ENCODE measurements at regions not wholly inside any gene's neighbourhood (a gene's known extent, or its start where the extent isn't known, plus 50 kb on each side); places are given as distances from the start of the nearest gene placed in this dataset.

DNA sequence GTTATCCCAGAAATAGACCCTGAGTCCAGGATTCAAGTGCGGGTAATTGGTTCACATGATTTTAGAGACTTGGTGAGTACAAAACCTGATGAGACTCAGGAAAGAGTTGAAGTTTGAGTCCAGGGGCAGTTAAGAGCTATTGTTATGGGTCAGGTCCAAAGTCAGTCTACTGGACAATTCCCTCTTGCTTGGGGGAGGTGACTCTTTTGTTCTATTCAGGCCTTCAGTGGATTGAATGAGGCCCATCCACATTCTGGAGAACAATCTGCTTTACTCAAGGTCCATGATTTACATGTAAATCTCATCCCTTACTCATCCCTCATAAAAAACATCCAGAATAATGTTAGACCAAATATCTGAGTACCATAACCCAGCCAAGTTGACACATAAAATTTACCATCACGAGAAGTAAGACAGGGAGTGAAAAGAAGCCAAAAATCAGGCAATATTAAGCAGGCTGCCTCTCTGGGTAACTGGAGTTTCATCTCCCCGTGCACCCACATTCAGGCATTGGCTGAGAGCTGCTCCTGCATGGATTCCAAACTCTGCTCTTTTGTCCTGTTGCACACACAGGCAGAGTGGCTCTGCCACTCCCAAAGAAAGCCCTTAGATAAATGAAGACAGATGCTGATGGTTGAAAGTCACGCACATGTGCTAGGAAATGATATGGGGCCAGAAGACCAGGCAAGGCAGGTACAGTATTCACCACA is 156.0 kb upstream of the SALL1 start:
- Mint-ChIP-seq H3K27ac (no peak overlapping the region), H3K27me3 (ENCODE audit: low read depth) (no peaks in the 10 kb centered on the region), H3K4me3 (no peak overlapping the region), H3K4me1 (ENCODE audit: low read depth) (no peaks in the 10 kb centered on the region), H3K9me3 (no peaks in the 10 kb centered on the region), H3K36me3 (ENCODE audit: low read depth) (no peaks in the 10 kb centered on the region)
- intact Hi-C loops (cut with micrococcal nuclease), result no loop called here
- CTCF ChIA-PET, result no interaction called here
- no peak for DNase-seq

DNA sequence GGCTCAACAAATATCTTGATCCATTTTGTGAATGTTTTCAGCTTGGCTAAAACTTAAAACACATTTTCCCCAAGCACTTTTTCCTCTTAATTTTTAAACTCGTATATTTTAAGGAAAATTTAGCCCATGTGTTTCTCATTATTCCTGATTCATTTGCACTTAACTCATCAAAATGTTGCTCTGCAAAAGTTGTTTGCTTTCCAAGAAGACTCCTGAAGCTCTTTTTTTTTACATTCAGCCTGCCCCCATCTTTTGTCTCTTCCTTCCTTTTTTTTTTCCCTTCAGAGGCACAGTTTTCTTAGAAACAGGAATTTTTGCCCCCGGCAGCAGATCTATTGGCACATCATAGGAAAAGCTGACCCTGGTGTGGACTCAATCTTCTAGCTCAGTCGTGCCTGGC is 155.0 kb upstream of the SALL1 start:
- Mint-ChIP-seq H3K27me3 (ENCODE audit: low read depth) (no peaks in the 10 kb centered on the region), H3K4me3 (no peak overlapping the region), H3K9me3 (no peaks in the 10 kb centered on the region), H3K36me3 (ENCODE audit: low read depth) (no peaks in the 10 kb centered on the region), H3K27ac (no peak overlapping the region), H3K4me1 (ENCODE audit: low read depth) (no peaks in the 10 kb centered on the region)
- CTCF ChIA-PET, result no interaction called here
- intact Hi-C loops (cut with micrococcal nuclease), result no loop called here
- no peak for DNase-seq

DNA sequence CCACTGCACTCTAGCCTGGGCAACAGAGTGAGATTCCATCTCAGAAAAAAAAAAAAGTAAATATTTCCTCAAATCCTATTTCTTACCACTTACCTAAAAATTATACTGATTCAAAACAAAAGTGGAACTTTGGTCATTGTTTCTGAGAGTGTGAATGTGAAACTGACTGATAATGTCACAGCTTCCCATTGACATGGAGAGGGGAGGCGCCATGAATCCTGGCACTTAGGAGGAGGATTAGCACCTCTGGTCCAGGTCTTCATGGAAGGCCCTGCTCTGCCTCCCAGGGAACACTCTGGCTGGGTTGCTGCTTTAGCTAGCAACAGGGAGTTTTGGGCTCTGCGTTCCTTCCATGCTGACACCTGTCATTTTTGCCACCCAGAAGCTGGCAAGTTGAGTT is 154.3 kb upstream of the SALL1 start:
- Mint-ChIP-seq H3K27me3 (ENCODE audit: low read depth) (no peaks in the 10 kb centered on the region), H3K27ac (no peak overlapping the region), H3K4me1 (ENCODE audit: low read depth) (no peaks in the 10 kb centered on the region), H3K36me3 (ENCODE audit: low read depth) (no peaks in the 10 kb centered on the region), H3K4me3 (no peak overlapping the region), H3K9me3 (no peaks in the 10 kb centered on the region)
- no peak for DNase-seq
- CTCF ChIA-PET, result no interaction called here
- intact Hi-C loops (cut with micrococcal nuclease), result no loop called here

DNA sequence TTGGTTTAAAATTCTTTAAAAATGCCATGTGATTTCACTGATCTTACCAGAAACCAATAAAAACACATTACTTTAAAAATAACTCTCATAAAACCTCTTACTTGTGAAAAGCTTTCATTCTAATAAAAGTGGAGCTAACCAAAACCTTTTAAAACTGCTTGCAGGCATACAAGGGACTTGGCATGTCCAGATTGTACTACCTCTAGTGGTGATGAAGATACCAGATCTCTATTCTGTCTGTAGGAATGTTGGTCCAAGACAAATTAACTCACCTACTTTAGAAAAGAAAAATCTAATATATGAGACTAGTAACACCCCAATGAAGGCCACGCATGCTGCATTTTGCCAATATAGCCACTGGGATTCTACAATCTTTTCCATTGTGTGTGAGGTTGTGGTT is 151.0 kb upstream of the SALL1 start:
- no peaks in the 10 kb centered on the region for H3K4me1 Mint-ChIP-seq (ENCODE audit: low read depth)
- CTCF ChIA-PET, result no interaction called here
- H3K27ac Mint-ChIP-seq, result no peak overlapping the region
- no peak for DNase-seq
- intact Hi-C loops (cut with micrococcal nuclease), result no loop called here
- no peaks in the 10 kb centered on the region for H3K27me3 Mint-ChIP-seq (ENCODE audit: low read depth)
- no peaks in the 10 kb centered on the region for H3K9me3 Mint-ChIP-seq
- H3K4me3 Mint-ChIP-seq, result no peak overlapping the region
- no peaks in the 10 kb centered on the region for H3K36me3 Mint-ChIP-seq (ENCODE audit: low read depth)

DNA sequence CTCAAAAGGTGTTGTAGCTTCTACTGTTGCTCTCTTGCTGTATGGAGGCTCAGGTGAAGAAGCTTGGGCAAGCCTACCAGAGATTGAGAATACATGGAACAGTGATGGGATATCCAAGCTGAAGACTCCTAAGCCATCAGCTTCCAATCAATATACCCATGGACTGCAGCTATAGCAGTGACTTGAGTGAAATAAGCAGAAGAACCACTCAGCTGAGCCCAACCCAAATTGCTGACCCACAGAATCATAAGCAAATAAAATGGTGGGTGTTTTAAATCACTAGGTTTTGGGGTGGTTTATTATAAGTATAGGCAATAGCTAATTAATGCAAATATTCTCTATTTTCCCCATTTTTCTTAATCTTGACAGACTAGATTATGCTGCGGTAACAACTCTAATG is 147.7 kb upstream of the SALL1 start:
- Mint-ChIP-seq H3K9me3 (no peaks in the 10 kb centered on the region), H3K4me3 (no peak overlapping the region), H3K27me3 (ENCODE audit: low read depth) (no peaks in the 10 kb centered on the region), H3K36me3 (ENCODE audit: low read depth) (no peaks in the 10 kb centered on the region), H3K4me1 (ENCODE audit: low read depth) (no peaks in the 10 kb centered on the region), H3K27ac (no peak overlapping the region)
- no peak for DNase-seq
- CTCF ChIA-PET, result no interaction called here
- intact Hi-C loops (cut with micrococcal nuclease), result no loop called here

DNA sequence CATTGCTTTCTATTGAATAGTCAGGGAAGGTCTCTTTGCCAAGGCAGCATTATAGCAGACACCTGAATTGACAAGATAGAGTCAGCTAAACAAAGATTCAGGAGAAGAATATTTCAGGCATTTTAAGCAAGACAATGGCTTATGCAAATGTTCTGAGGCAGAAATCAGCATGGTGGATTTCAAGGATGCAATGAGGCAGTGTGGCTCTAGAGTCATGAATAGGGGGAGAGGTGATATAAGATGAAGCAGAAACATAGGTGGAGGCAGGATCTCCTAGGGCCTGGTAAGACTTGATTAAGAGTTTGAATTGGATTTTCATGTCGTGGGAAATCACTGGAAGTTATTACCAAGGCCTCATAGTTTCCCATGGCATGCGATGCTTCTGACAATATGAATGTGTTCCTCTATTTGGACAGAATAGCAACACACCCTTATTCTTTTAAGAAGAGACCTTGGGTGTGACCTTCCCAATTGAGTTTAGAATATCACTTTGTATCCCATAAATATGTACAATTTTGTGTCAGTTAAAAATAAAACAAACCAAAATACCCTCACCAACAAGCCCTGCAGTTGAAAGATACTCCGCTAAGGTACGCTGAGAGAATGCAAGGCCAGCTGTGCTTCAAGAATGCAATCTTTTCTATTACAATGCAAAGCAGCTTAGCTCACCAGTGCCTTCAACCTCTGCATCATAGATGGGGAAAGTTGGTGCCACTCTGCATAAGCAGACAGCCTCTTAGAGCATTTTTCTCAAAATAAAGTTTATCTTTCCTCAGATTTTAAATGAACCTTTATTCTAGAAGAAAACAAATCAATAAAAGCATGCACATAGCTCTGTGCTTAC is 139.6 kb upstream of the SALL1 start:
- CTCF ChIA-PET, result no interaction called here
- H3K27ac Mint-ChIP-seq, result no peak overlapping the region
- no peak overlapping the region for H3K4me3 Mint-ChIP-seq
- H3K9me3 Mint-ChIP-seq, result no peaks in the 10 kb centered on the region
- no peak for DNase-seq
- no peaks in the 10 kb centered on the region for H3K4me1 Mint-ChIP-seq (ENCODE audit: low read depth)
- intact Hi-C loops (cut with micrococcal nuclease), result no loop called here
- no peaks in the 10 kb centered on the region for H3K27me3 Mint-ChIP-seq (ENCODE audit: low read depth)
- H3K36me3 Mint-ChIP-seq (ENCODE audit: low read depth), result no peaks in the 10 kb centered on the region

DNA sequence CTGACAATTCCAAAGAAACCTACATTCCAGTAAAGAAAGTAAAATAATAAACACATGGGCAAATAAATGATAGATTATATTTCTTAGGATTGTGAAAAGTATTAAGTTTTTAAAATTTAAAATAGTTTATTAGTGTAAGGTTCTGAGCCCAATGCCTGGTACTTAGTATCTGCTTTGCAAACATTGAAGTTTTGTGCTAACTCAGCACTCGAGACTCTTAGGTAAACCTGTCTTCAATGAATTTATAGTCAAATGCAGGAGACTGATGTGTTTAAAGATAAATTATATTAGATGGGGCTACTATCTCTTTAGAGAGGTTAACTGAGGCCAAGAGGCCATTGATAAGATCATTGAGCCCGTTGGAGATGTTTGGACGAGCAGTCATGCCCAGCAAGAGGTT is 138.3 kb upstream of the SALL1 start:
- no peak for DNase-seq
- intact Hi-C loops (cut with micrococcal nuclease), result no loop called here
- Mint-ChIP-seq H3K36me3 (ENCODE audit: low read depth) (no peaks in the 10 kb centered on the region), H3K4me3 (no peak overlapping the region), H3K9me3 (no peaks in the 10 kb centered on the region), H3K27ac (no peak overlapping the region), H3K27me3 (ENCODE audit: low read depth) (no peaks in the 10 kb centered on the region), H3K4me1 (ENCODE audit: low read depth) (no peaks in the 10 kb centered on the region)
- CTCF ChIA-PET, result no interaction called here

DNA sequence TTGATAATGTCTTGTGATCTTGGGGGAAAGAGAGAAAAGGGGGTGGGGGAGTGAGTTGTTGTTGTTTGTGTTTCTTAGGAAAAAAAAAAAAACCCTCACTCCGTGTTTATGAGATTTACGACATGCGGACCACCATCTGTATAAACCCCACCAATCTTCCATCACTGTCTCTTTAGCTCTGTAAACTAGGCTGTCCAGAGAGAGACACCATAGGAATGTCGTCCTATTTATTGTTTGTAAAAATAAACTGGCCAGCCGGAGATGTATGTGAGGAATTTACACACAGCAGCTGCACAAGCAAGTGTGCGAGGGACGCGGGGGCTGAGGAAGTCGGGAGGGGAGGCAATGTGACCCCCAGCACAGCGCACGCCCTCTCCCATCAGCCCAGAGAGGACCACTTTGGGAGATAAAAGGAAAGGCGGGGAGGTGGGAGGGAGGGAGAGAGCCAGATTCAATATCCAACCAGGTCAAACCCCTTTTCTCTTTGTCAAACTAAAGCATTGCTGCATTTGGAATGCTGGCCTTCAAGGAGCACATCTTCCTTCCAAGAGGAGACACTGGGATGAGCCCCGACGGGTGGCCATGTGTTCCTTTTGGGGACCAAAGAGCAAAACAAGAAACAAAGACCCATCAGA is 136.2 kb upstream of the SALL1 start:
- no peaks in the 10 kb centered on the region for H3K36me3 Mint-ChIP-seq (ENCODE audit: low read depth)
- H3K27ac Mint-ChIP-seq, result no peak overlapping the region
- no peak for DNase-seq
- H3K27me3 Mint-ChIP-seq (ENCODE audit: low read depth), result no peaks in the 10 kb centered on the region
- CTCF ChIA-PET, result no interaction called here
- H3K9me3 Mint-ChIP-seq, result no peaks in the 10 kb centered on the region
- intact Hi-C loops (cut with micrococcal nuclease), result no loop called here
- H3K4me3 Mint-ChIP-seq, result no peak overlapping the region
- H3K4me1 Mint-ChIP-seq (ENCODE audit: low read depth), result no peaks in the 10 kb centered on the region

DNA sequence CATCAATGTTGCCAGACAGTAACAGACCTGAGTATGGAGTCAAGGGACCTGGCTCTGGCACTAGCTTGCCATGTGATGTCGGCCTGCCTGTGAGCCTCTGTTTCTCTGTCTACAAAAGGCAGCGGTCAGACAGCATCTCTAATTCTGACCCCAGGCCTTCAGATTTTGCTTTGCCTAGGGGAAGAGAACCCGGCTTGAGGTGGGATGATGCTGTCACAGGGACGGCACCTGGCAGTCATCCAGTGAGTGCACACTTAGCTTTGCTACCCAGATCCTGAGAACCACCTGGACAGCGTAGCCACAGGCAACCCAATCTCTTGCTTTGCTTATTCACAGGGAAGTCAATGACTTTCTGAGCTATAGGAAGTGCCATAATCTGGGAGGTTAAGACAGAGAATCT is 135.2 kb upstream of the SALL1 start:
- Mint-ChIP-seq H3K36me3 (ENCODE audit: low read depth) (no peaks in the 10 kb centered on the region), H3K27ac (no peak overlapping the region), H3K4me3 (no peak overlapping the region), H3K4me1 (ENCODE audit: low read depth) (no peaks in the 10 kb centered on the region), H3K27me3 (ENCODE audit: low read depth) (no peaks in the 10 kb centered on the region), H3K9me3 (no peaks in the 10 kb centered on the region)
- no peak for DNase-seq
- CTCF ChIA-PET, result no interaction called here
- intact Hi-C loops (cut with micrococcal nuclease), result no loop called here

DNA sequence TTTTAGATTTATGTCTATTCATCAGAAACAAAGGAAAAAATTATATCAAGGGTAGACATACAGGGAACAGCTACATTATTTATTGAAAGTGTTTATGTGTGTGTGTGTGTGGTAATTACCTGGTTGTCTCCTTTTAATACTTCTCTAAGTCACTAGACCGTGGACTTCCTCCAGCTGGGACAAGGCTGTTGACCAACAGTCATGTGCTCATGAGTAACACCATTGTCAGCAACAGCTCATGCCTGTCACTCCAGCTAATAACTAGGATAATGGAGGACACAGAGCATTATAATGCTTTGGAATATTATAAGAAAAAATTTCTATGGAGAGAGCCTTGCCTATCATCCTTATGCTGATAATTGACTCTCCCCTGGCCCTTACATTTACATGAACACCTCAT is 125.3 kb upstream of the SALL1 start:
- DNase-seq, result no peak
- no peaks in the 10 kb centered on the region for H3K36me3 Mint-ChIP-seq (ENCODE audit: low read depth)
- no peak overlapping the region for H3K4me3 Mint-ChIP-seq
- no peaks in the 10 kb centered on the region for H3K9me3 Mint-ChIP-seq
- intact Hi-C loops (cut with micrococcal nuclease), result no loop called here
- H3K27ac Mint-ChIP-seq, result no peak overlapping the region
- H3K27me3 Mint-ChIP-seq (ENCODE audit: low read depth), result no peaks in the 10 kb centered on the region
- CTCF ChIA-PET, result no interaction called here
- no peaks in the 10 kb centered on the region for H3K4me1 Mint-ChIP-seq (ENCODE audit: low read depth)

DNA sequence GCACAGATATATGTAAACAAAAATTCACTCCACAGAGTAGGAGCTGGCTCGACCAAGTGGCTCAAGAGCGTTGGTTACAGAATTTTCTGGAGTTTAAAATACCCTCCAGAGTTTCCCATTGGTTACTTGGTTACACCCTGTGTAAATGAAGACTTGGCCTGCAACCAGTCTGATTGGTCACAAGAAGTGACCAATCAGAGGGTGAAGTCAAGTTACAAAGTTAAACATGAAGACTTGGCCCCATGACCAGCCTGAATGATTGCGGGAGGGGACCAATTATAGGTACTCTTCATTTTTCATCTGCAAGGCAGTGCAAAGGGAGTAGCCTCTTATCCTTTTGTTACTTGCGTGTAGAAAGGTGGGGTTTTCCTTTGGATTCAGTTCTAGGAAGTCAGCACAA is 121.3 kb upstream of the SALL1 start:
- no peak for DNase-seq
- intact Hi-C loops (cut with micrococcal nuclease), result no loop called here
- CTCF ChIA-PET, result no interaction called here
- Mint-ChIP-seq H3K27ac (no peak overlapping the region), H3K4me3 (no peak overlapping the region), H3K27me3 (ENCODE audit: low read depth) (no peaks in the 10 kb centered on the region), H3K36me3 (ENCODE audit: low read depth) (no peaks in the 10 kb centered on the region), H3K9me3 (no peaks in the 10 kb centered on the region), H3K4me1 (ENCODE audit: low read depth) (no peaks in the 10 kb centered on the region)

DNA sequence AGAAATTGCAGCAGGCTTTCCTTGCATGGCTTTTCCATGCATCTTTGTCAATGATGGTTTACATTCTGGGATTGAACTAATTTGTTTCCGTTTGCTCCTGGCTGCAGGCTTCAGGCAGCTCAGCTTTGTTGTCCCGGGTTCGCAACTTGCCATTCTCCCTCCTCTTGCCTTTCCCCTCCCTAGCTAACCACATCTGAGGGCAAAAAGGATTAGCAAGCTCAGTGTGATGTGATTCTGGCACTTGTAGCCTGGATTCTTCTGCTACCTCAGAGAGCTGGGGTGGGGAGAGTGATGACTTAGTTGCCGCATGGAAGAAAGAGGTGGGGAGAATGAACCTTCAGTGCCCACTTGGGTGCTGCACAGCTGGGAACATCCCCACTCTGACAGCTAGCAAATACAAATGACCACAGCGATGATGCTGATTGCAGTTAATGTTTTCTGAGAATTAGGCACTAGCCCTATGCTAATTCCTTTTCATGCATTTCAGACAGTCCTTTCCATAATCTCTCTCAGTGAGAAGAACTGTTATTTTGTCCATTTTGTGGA is 120.2 kb upstream of the SALL1 start:
- H3K4me3 Mint-ChIP-seq, result no peak overlapping the region
- H3K4me1 Mint-ChIP-seq (ENCODE audit: low read depth), result no peaks in the 10 kb centered on the region
- CTCF ChIA-PET, result no interaction called here
- no peaks in the 10 kb centered on the region for H3K9me3 Mint-ChIP-seq
- no peaks in the 10 kb centered on the region for H3K36me3 Mint-ChIP-seq (ENCODE audit: low read depth)
- no peak overlapping the region for H3K27ac Mint-ChIP-seq
- intact Hi-C loops (cut with micrococcal nuclease), result no loop called here
- H3K27me3 Mint-ChIP-seq (ENCODE audit: low read depth), result no peaks in the 10 kb centered on the region
- DNase-seq, result no peak

DNA sequence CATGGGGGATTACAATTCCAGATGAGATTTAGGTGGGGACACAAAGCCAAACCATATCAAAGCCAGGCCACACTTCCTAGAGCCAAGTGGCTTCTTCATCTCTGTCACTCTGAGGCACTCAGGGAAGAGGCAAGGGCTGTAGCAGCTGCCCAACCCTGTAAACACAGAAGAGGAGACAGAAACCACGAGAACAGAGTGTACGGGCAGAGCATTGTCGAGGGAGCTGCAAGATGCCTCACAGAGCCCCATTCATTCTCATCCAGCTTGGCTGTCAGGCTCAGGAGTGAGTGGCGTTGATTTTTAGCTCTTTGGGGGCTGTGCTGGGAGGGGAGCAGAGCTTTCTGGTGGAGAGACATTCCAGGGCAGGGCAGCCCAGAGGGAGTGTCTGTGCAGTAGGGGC is 117.2 kb upstream of the SALL1 start:
- no peaks in the 10 kb centered on the region for H3K27me3 Mint-ChIP-seq (ENCODE audit: low read depth)
- no peak overlapping the region for H3K4me3 Mint-ChIP-seq
- intact Hi-C loops (cut with micrococcal nuclease), result no loop called here
- CTCF ChIA-PET, result no interaction called here
- H3K4me1 Mint-ChIP-seq (ENCODE audit: low read depth), result no peaks in the 10 kb centered on the region
- no peaks in the 10 kb centered on the region for H3K9me3 Mint-ChIP-seq
- H3K27ac Mint-ChIP-seq, result no peak overlapping the region
- H3K36me3 Mint-ChIP-seq (ENCODE audit: low read depth), result no peaks in the 10 kb centered on the region
- no peak for DNase-seq
